ENCODE measurements at regions not wholly inside any gene's neighbourhood (a gene's known extent, or its start where the extent isn't known, plus 50 kb on each side); places are given as distances from the start of the nearest gene placed in this dataset.

GRCh38 chr12:59036973-59037762 is 116.9 kb upstream of the LRIG3 start:
- H3K27ac ChIP-seq, result no peak overlapping the region
- TF ChIP-seq CTCF (conservative IDR thresholded peaks at IDR 0.05) (no peak), ZFX (IDR thresholded peaks at IDR 0.05) (no peak)

- TF ChIP-seq CTCF (conservative IDR thresholded peaks at IDR 0.05), result no peak
- no peak for TF ChIP-seq ZFX (IDR thresholded peaks at IDR 0.05)
- no peak overlapping the region for H3K27ac ChIP-seq
These were observed 116.0 kb upstream of the LRIG3 start for GRCh38 chr12:59036347-59036746.

- no peak for TF ChIP-seq CTCF (conservative IDR thresholded peaks at IDR 0.05)
- TF ChIP-seq ZFX (IDR thresholded peaks at IDR 0.05), result no peak
- H3K27ac ChIP-seq, result peak overlapping the region; percentile 64; the same call in 1 of the 2 replicates
These were observed 111.0 kb upstream of the LRIG3 start for GRCh38 chr12:59031313-59031712.

GRCh38 chr12:59030415-59030814 is 110.1 kb upstream of the LRIG3 start:
- peak overlapping the region; percentile 48 for H3K27ac ChIP-seq
- TF ChIP-seq ZFX (IDR thresholded peaks at IDR 0.05), result no peak
- no peak for TF ChIP-seq CTCF (conservative IDR thresholded peaks at IDR 0.05)

- H3K27ac ChIP-seq, result no peak overlapping the region
- no peak for TF ChIP-seq ZFX (IDR thresholded peaks at IDR 0.05)
- no peak for TF ChIP-seq CTCF (conservative IDR thresholded peaks at IDR 0.05)
These were observed 106.9 kb upstream of the LRIG3 start for GRCh38 chr12:59027199-59027598.

DNA sequence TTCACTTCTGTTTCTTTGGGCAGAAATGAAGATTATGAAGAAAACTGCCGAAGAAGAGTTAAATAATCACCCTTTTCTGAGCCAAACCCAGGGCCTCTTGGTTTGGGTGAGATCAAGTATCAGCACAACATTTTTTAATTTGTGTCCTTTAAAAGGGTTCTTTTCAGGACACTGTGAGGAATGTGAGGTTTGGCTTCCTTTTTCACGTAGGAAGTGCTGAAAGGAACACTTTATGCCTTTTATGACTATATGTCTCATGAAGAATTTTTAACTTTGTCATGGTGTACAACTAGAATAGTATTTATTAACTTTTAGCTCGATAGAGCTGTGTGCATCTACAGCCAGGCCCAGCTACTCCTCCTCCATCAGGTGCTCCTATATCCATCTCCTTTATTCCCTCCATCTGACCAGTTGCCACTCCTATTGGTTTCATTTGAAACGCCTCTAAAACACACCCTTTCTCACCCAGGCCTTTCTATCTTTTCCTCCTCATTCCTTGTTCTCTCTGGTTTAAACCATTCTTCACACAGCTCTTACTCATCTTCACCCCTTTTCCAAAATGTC is 103.6 kb upstream of the LRIG3 start:
- no peak overlapping the region for H3K27ac ChIP-seq
- TF ChIP-seq CTCF (conservative IDR thresholded peaks at IDR 0.05) (no peak), ZFX (IDR thresholded peaks at IDR 0.05) (no peak)

DNA sequence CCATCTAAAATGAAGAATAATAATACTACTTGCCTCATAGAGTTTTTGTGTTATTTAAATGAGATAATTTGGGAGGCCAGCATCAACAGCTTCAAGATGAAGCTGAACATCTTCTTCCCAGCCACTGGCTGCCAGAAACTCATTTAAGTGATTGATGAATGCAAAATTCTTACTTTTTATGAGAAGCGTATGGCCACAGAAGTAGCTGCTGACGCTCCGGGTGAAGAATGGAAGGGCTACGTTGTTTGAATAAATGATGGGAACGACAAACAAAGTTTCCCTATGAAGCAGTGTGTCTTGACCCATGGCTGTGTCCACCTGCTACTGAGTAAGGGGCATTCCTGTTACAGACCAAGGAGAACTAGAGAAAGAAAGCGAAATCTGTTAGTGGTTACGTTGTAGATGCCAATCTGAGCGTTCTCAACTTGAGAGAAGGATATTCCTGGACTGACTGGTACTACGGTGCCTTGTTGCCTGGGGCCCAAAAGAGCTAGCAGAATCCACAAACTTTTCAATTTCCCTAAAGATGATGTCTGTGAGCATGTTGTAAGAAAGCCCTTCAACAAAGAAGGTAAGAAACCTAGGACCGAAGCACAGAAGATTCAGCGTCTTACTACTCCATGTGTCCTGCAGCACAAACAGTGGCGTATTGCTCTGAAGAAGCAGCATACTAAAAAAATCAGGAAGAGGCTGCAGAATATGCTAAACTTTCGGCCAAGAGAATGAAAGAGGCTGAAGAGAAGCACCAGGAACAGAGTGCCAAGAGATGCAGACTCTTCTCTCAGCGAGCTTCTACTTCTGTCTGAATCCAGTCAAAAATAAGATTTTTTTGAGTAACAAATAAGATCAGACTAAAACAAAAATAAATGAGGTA is 100.0 kb upstream of the LRIG3 start:
- TF ChIP-seq ZFX (IDR thresholded peaks at IDR 0.05) (no peak), CTCF (conservative IDR thresholded peaks at IDR 0.05) (no peak)
- H3K27ac ChIP-seq, result no peak overlapping the region
